Duodenal mucosa (tissue), 2 donors: ENCODE measurements at regions not wholly inside any gene's neighbourhood (a gene's known extent, or its start where the extent isn't known, plus 50 kb on each side); places are given as distances from the start of the nearest gene placed in this dataset.

Experiments
- H3K27ac ChIP-seq: one replicate; pipeline ENCODE4 v1.7.0; 2013; ENCODE audit warnings: low read depth, low read length
- H3K27me3 ChIP-seq, 2 donors: one replicate each; pipeline ENCODE4 v1.7.0; 2013; ENCODE audit warnings: low read length in 2 of 2, control low read depth in 1 of 2; ENCODE audit not compliant: insufficient read depth in 2 of 2, control insufficient read depth in 1 of 2
- H3K36me3 ChIP-seq, 2 donors: one replicate each; pipeline ENCODE4 v1.7.0; 2013; ENCODE audit warnings: low read length in 2 of 2, control low read depth in 1 of 2; ENCODE audit not compliant: insufficient read depth in 2 of 2, control insufficient read depth in 1 of 2
- H3K4me1 ChIP-seq, 2 donors: one replicate each; pipeline ENCODE4 v1.7.0; 2013; ENCODE audit warnings: low read length in 2 of 2, control low read depth in 1 of 2; ENCODE audit not compliant: insufficient read depth in 2 of 2, control insufficient read depth in 1 of 2
- H3K4me3 ChIP-seq, 2 donors: one replicate each; pipeline ENCODE4 v1.7.0; 2013; ENCODE audit warnings: low read length in 2 of 2, low read depth in 1 of 2
- H3K9ac ChIP-seq, 2 donors: one replicate each; pipeline ENCODE4 v1.7.0; 2013; ENCODE audit warnings: low read length in 2 of 2, low read depth in 1 of 2
- H3K9me3 ChIP-seq, 2 donors: one replicate each; pipeline ENCODE4 v1.7.0; 2013; ENCODE audit warnings: low read length in 2 of 2, control low read depth in 1 of 2; ENCODE audit not compliant: control insufficient read depth in 1 of 2

- Histone ChIP-seq H3K4me1 (no peaks in the 10 kb centered on the region), H3K27ac (no peak overlapping the region), H3K9me3 (no peaks in the 10 kb centered on the region), H3K4me3 (no peak overlapping the region), H3K36me3 (no peaks in the 10 kb centered on the region), H3K27me3 (no peaks in the 10 kb centered on the region), H3K9ac (no peak overlapping the region)
Observed at GRCh38 chr9:86460216-86461002, 106.2 kb upstream of the TUT7 start.

GRCh38 chr9:86459599-86460155 lies 105.5 kb upstream of the TUT7 start:
- Histone ChIP-seq H3K9ac (no peak overlapping the region), H3K36me3 (no peaks in the 10 kb centered on the region), H3K27me3 (no peaks in the 10 kb centered on the region), H3K4me3 (no peak overlapping the region), H3K4me1 (no peaks in the 10 kb centered on the region), H3K27ac (no peak overlapping the region), H3K9me3 (no peaks in the 10 kb centered on the region)

GRCh38 chr9:86459191-86459590 lies 105.0 kb upstream of the TUT7 start:
- no peaks in the 10 kb centered on the region for H3K36me3 ChIP-seq

GRCh38 chr9:86458191-86458855 lies 104.1 kb upstream of the TUT7 start:
- H3K27ac ChIP-seq, result no peak overlapping the region
- no peak overlapping the region for H3K4me3 ChIP-seq
- no peaks in the 10 kb centered on the region for H3K4me1 ChIP-seq
- H3K9me3 ChIP-seq, result no peaks in the 10 kb centered on the region
- no peaks in the 10 kb centered on the region for H3K36me3 ChIP-seq
- no peak overlapping the region for H3K9ac ChIP-seq
- no peaks in the 10 kb centered on the region for H3K27me3 ChIP-seq

More at GRCh38 chr9:86459191-86459590, 105.0 kb upstream of the TUT7 start:
- Histone ChIP-seq H3K4me3 (no peak overlapping the region), H3K4me1 (no peaks in the 10 kb centered on the region), H3K27ac (no peak overlapping the region), H3K9ac (no peak overlapping the region), H3K27me3 (no peaks in the 10 kb centered on the region), H3K9me3 (no peaks in the 10 kb centered on the region)

- Histone ChIP-seq H3K9ac (no peak overlapping the region), H3K36me3 (no peaks in the 10 kb centered on the region), H3K27me3 (no peaks in the 10 kb centered on the region), H3K4me1 (no peaks in the 10 kb centered on the region), H3K27ac (no peak overlapping the region), H3K9me3 (no peaks in the 10 kb centered on the region), H3K4me3 (no peak overlapping the region)
Observed at GRCh38 chr9:86456416-86456815, 102.2 kb upstream of the TUT7 start.

GRCh38 chr9:86454701-86455615 lies 100.7 kb upstream of the TUT7 start:
- Histone ChIP-seq H3K9ac (no peak overlapping the region), H3K4me3 (no peak overlapping the region), H3K36me3 (no peaks in the 10 kb centered on the region), H3K27me3 (no peaks in the 10 kb centered on the region), H3K9me3 (no peaks in the 10 kb centered on the region), H3K27ac (no peak overlapping the region), H3K4me1 (no peaks in the 10 kb centered on the region)

GRCh38 chr9:86452201-86452828 lies 98.1 kb upstream of the TUT7 start:
- Histone ChIP-seq H3K36me3 (no peaks in the 10 kb centered on the region), H3K4me1 (no peaks in the 10 kb centered on the region), H3K9me3 (no peaks in the 10 kb centered on the region), H3K4me3 (no peak overlapping the region), H3K27me3 (no peaks in the 10 kb centered on the region), H3K9ac (no peak overlapping the region), H3K27ac (no peak overlapping the region)

GRCh38 chr9:86449246-86449645 lies 95.0 kb upstream of the TUT7 start:
- H3K36me3 ChIP-seq, result no peaks in the 10 kb centered on the region
- no peaks in the 10 kb centered on the region for H3K4me1 ChIP-seq
- no peaks in the 10 kb centered on the region for H3K9me3 ChIP-seq
- H3K27me3 ChIP-seq, result no peaks in the 10 kb centered on the region
- H3K9ac ChIP-seq, result no peak overlapping the region
- H3K27ac ChIP-seq, result no peak overlapping the region
- no peak overlapping the region for H3K4me3 ChIP-seq

- Histone ChIP-seq H3K36me3 (no peaks in the 10 kb centered on the region), H3K27me3 (no peaks in the 10 kb centered on the region), H3K27ac (no peak overlapping the region), H3K4me1 (no peaks in the 10 kb centered on the region), H3K4me3 (no peak overlapping the region), H3K9me3 (no peaks in the 10 kb centered on the region), H3K9ac (no peak overlapping the region)
Observed at GRCh38 chr9:86445671-86446070, 91.5 kb upstream of the TUT7 start.
